ENCODE measurements at regions not wholly inside any gene's neighbourhood (a gene's known extent, or its start where the extent isn't known, plus 50 kb on each side); places are given as distances from the start of the nearest gene placed in this dataset.

DNA sequence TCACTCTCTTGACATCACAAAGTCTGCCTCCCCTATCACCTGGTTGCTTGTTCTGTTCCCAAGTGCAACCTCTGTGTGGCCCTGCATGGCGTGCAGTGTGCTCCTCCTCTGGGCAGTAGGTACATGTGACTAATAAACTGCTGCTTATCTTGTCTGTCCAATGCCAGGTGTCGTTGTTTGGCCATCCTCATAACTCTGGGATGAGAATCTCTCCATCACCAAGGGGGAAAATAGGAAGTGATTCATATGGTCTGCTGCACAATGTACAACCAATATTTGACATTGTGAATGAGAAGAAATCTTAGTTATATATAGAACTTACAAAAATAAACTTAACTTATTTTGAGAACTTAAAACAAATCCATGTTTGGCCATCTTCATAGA, 135.2 kb downstream of the INHBA start:
- TF ChIP-seq CTCF (IDR thresholded peaks at IDR 0.05 in 2 of 3, conservative IDR thresholded peaks at IDR 0.05 in 1 of 3; ENCODE audit: control insufficient read depth in 2 of 3, extremely low read depth in 1 of 3, insufficient read depth in 1 of 3, low read depth in 3 of 3, low read length in 3 of 3) (no peak), ELK1 (IDR thresholded peaks at IDR 0.05; ENCODE audit: low read depth, low read length) (no peak), ZNF384 (IDR thresholded peaks at IDR 0.05; ENCODE audit: borderline replicate concordance, low read depth, low read length) (no peak), ZNF274 (IDR thresholded peaks at IDR 0.05; ENCODE audit: insufficient read depth, insufficient read length) (no peak), HSF1 (IDR thresholded peaks at IDR 0.05; ENCODE audit: low read depth, low read length) (no peak), SMC3 (IDR thresholded peaks at IDR 0.05; ENCODE audit: borderline replicate concordance, low read length) (no peak), SUZ12 (IDR thresholded peaks at IDR 0.05; ENCODE audit: unreplicated experiment) (no peak), NFXL1 (IDR thresholded peaks at IDR 0.05; ENCODE audit: borderline replicate concordance) (no peak), POLR2A (IDR thresholded peaks at IDR 0.05; ENCODE audit: low read depth, low read length) (no peak), CBFB (IDR thresholded peaks at IDR 0.05; ENCODE audit: low read depth) (no peak), CEBPB (IDR thresholded peaks at IDR 0.05; ENCODE audit: borderline replicate concordance in 1 of 2, low read depth in 2 of 2, low read length in 2 of 2) (no peak), ASH2L (IDR thresholded peaks at IDR 0.05; ENCODE audit: borderline replicate concordance, low read depth) (no peak), NR2C2 (IDR thresholded peaks at IDR 0.05; ENCODE audit: borderline replicate concordance, control insufficient read depth, insufficient read length, low read depth) (no peak)

Measured in GM12878 (cell line).